DMS53 (cell line): ENCODE measurements at regions not wholly inside any gene's neighbourhood (a gene's known extent, or its start where the extent isn't known, plus 50 kb on each side); places are given as distances from the start of the nearest gene placed in this dataset.
"Not testable (repeated sequence)": the region's sequence is repeated elsewhere in the genome, so short reads cannot be mapped to it uniquely, and the experiment has no call there.

ENCODE experiments used
- DNase-seq: peaks from one replicate; lab custom pipeline; 2025; lab: John Stamatoyannopoulos, UW

GRCh38 chr14:89743828-89744227, 210.7 kb downstream of the EFCAB11 start:
- no peak for DNase-seq

- no peak for DNase-seq
Measured at GRCh38 chr14:89740241-89740640, 214.3 kb downstream of the EFCAB11 start.

GRCh38 chr14:89736881-89737280, 217.6 kb downstream of the EFCAB11 start:
- DNase-seq: no peak

GRCh38 chr14:89731396-89731933, 223.1 kb downstream of the EFCAB11 start:
- DNase-seq: no peak

- DNase-seq: no peak
Measured at GRCh38 chr14:89730687-89731086, 223.8 kb downstream of the EFCAB11 start.

- DNase-seq: no peak
Measured at GRCh38 chr14:89728964-89729363, 225.6 kb downstream of the EFCAB11 start.

- DNase-seq: not testable (repeated sequence)
Measured at GRCh38 chr14:89726226-89726625, 228.3 kb downstream of the EFCAB11 start.

GRCh38 chr14:89724628-89724960, 229.9 kb downstream of the EFCAB11 start:
- DNase-seq: no peak

- no peak for DNase-seq
Measured at GRCh38 chr14:89723930-89724627, 230.5 kb downstream of the EFCAB11 start.

GRCh38 chr14:89721956-89722355, 232.6 kb downstream of the EFCAB11 start:
- peak; percentile 3 for DNase-seq

- DNase-seq: no peak
Measured at GRCh38 chr14:89720741-89721729, 233.5 kb downstream of the EFCAB11 start.

GRCh38 chr14:89720076-89720687, 234.3 kb downstream of the EFCAB11 start:
- DNase-seq: no peak

- no peak for DNase-seq
Measured at GRCh38 chr14:89719366-89720075, 235.0 kb downstream of the EFCAB11 start.

- no peak for DNase-seq
Measured at GRCh38 chr14:89708982-89709625, 245.4 kb downstream of the EFCAB11 start.

GRCh38 chr14:89707086-89707485, 247.4 kb downstream of the EFCAB11 start:
- no peak for DNase-seq

- no peak for DNase-seq
Measured at GRCh38 chr14:89702876-89703200, 251.7 kb downstream of the EFCAB11 start.

GRCh38 chr14:89702073-89702875, 252.3 kb downstream of the EFCAB11 start:
- DNase-seq: peak; percentile 59

GRCh38 chr14:89701211-89702043, 253.1 kb downstream of the EFCAB11 start:
- DNase-seq: peak; percentile 93

- DNase-seq: no peak
Measured at GRCh38 chr14:89700801-89701200, 253.7 kb downstream of the EFCAB11 start.

- DNase-seq: no peak
Measured at GRCh38 chr14:89699071-89699470, 255.5 kb downstream of the EFCAB11 start.
